Spleen (tissue), 11 donors: ENCODE measurements at regions not wholly inside any gene's neighbourhood (a gene's known extent, or its start where the extent isn't known, plus 50 kb on each side); places are given as distances from the start of the nearest gene placed in this dataset.

Experiments used
- DNase-seq: peaks from one replicate; pipeline ENCODE4 v3.0.0-alpha.2; 2020
- H3K27ac ChIP-seq, 8 donors: fragments of 200-600 bp; sonication (generic) in 7 of 8; 1 replicate in 4 of 8; 2 replicates in 4 of 8; pipeline versions ENCODE4 v1.5.0 to v1.8.0; 2016 to 2021; ENCODE audit warnings: inconsistent platforms in 4 of 8, mild to moderate bottlenecking in 4 of 8, moderate library complexity in 1 of 8
- H3K27me3 ChIP-seq, 7 donors: fragments of 200-600 bp; sonication (generic) in 6 of 7; replicated peaks in 1 of 7; 1 replicate in 4 of 7; 2 replicates in 3 of 7; pipeline versions ENCODE4 v1.5.0 to v1.8.0; 2016 to 2021; ENCODE audit warnings: inconsistent platforms in 3 of 7, mild to moderate bottlenecking in 1 of 7
- H3K36me3 ChIP-seq, 6 donors: fragments of 200-600 bp; sonication (generic) in 5 of 6; 1 replicate in 4 of 6; 2 replicates in 2 of 6; pipeline versions ENCODE4 v1.5.0 to v1.8.0; 2016 to 2021; ENCODE audit warnings: inconsistent platforms in 2 of 6
- H3K4me1 ChIP-seq, 6 donors: fragments of 200-600 bp; sonication (generic) in 5 of 6; 1 replicate in 3 of 6; 2 replicates in 3 of 6; pipeline versions ENCODE4 v1.5.0 to v1.8.0; 2016 to 2021; ENCODE audit warnings: inconsistent platforms in 3 of 6
- H3K4me3 ChIP-seq, 8 donors: fragments of 200-600 bp; sonication (generic) in 7 of 8; 1 replicate in 4 of 8; 2 replicates in 4 of 8; pipeline versions ENCODE4 v1.5.0 to v1.8.0; 2016 to 2021; ENCODE audit warnings: inconsistent platforms in 4 of 8, mild to moderate bottlenecking in 4 of 8, moderate library complexity in 2 of 8
- H3K9me3 ChIP-seq, 8 donors: fragments of 200-600 bp; sonication (generic) in 7 of 8; 1 replicate in 4 of 8; 2 replicates in 4 of 8; pipeline versions ENCODE4 v1.5.0 to v1.8.0; 2016 to 2021; ENCODE audit warnings: inconsistent platforms in 4 of 8
- POLR2A ChIP-seq, 3 donors: fragments of 450-650 bp; IDR thresholded peaks; one replicate each; pipeline ENCODE4 v1.5.1; 2017; ENCODE audit warnings: antibody characterized with exemption in 3 of 3, mild to moderate bottlenecking in 1 of 3
- POLR2AphosphoS5 ChIP-seq, 3 donors: sonication (generic); formaldehyde crosslinking; IDR thresholded peaks; one replicate each; pipeline ENCODE4 v1.5.1; 2017; ENCODE audit warnings: antibody characterized with exemption in 3 of 3
- WGBS, 5 donors: extraction: QIAGEN DNeasy Blood & Tissue Kit in 3 of 5; methylation state at CpG; one replicate each; pipeline versions ENCODE4 v1.1.5 to v1.1.7; 2013 to 2018; 5-methylcytosine and 5-hydroxymethylcytosine counted together
- intact Hi-C: fragments of 100-400 bp; cut with DNase I; formaldehyde crosslinking; loops from one replicate; pipeline ENCODE4 v1.15.0; 2023; ENCODE audit warnings: low total_unique reads
- TF ChIP-seq, protein P1 (sequence below), 11 experiments: fragments of 200-600 bp in 7 of 11; fragments of 450-650 bp in 4 of 11; sonication (generic) in 4 of 11; IDR thresholded peaks in 8 of 11; conservative IDR thresholded peaks in 3 of 11; 1 replicate in 7 of 11; 2 replicates in 4 of 11; pipeline versions ENCODE4 v1.4.0 to v1.8.0; 2016 to 2021; ENCODE audit warnings: antibody characterized with exemption in 11 of 11, inconsistent platforms in 4 of 11, mild to moderate bottlenecking in 1 of 11
- donor health status: healthy with polysubstance abuse.
- donor health status: DM: no; HTN: no; CAD: no; lungs with moderate emphysema.
- donor health status: DM: no; HTN: no; CAD: no.
- donor health status: Bipolar disorder and iron deficiency.
- donor health status: healthy.
- donor health status: DM: no; HTN: no; CAD: no.
- donor health status: DM: yes; HTN: yes; CAD: no.

DNA sequence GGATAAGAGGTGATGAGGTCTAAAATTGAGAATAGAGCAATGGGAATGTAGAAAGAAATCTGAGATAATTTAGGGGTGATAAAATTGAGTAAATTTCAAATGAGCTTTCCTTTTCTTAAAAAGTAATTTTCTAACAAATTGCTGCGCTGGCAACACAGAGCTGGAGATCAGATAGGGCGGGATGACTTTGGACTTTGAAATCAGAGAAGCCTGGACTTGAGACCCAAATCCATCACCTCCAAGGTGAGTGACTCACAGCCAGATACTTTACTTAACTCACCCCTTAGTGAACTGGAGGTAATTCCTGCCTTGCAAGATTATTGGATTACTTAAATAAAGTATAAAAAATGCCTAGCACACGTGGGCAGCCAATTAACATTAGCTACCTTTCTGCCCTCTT, 80.8 kb downstream of the P2RY1 start:
- H3K27me3 ChIP-seq: no peaks in the 10 kb centered on the region
- H3K36me3 ChIP-seq: no peaks in the 10 kb centered on the region
- H3K9me3 ChIP-seq: no peaks in the 10 kb centered on the region
- no peaks in the 10 kb centered on the region for H3K4me1 ChIP-seq
- WGBS, 5 donors: 58 to 72% (median 67%) methylated on average over 3 of the region's 3 CpGs
- DNase-seq: no peak
- no peak overlapping the region for H3K4me3 ChIP-seq
- intact Hi-C loops: no loop called here
- no peak overlapping the region for H3K27ac ChIP-seq
- TF ChIP-seq POLR2A (IDR thresholded peaks at IDR 0.05): no peak
- TF ChIP-seq POLR2AphosphoS5 (IDR thresholded peaks at IDR 0.05): no peak
- TF ChIP-seq, protein P1, sequence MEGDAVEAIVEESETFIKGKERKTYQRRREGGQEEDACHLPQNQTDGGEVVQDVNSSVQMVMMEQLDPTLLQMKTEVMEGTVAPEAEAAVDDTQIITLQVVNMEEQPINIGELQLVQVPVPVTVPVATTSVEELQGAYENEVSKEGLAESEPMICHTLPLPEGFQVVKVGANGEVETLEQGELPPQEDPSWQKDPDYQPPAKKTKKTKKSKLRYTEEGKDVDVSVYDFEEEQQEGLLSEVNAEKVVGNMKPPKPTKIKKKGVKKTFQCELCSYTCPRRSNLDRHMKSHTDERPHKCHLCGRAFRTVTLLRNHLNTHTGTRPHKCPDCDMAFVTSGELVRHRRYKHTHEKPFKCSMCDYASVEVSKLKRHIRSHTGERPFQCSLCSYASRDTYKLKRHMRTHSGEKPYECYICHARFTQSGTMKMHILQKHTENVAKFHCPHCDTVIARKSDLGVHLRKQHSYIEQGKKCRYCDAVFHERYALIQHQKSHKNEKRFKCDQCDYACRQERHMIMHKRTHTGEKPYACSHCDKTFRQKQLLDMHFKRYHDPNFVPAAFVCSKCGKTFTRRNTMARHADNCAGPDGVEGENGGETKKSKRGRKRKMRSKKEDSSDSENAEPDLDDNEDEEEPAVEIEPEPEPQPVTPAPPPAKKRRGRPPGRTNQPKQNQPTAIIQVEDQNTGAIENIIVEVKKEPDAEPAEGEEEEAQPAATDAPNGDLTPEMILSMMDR (IDR thresholded peaks at IDR 0.05 in 8 of 11, conservative IDR thresholded peaks at IDR 0.05 in 3 of 11): no peak

DNA sequence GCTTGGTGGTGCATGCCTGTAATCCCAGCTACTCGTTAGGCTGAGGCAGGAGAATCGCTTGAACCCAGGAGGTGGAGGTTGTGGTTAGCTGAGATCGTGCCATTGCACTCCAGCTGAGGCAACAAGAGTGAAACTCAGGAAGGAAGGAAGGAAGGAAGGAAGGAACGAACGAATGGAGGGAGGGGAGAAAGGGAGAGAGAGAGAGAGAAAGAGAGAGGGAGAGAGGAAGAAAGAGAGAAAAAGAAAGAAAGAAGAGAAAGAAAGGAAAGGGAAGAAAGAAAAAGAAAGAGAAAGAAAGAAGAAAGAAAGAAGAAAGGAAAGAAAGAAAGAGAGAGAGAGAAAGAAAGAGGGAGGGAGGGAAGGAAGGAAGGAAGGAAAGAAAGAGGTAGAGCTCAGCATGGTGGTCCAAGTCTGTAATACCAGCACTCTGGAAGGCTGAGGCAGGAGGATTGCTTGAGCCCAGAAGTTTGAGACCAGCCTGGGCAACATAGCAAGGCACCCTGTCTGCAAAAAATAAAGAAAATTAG, 81.9 kb downstream of the P2RY1 start:
- Histone ChIP-seq H3K27ac (no peak overlapping the region), H3K27me3 (no peaks in the 10 kb centered on the region), H3K4me1 (no peaks in the 10 kb centered on the region), H3K4me3 (no peak overlapping the region), H3K36me3 (no peaks in the 10 kb centered on the region), H3K9me3 (no peaks in the 10 kb centered on the region)
- no peak for DNase-seq
- intact Hi-C loops: no loop called here
- WGBS, 5 donors: 55 to 74% (median 63%) methylated on average over 5 of the region's 5 CpGs
- TF ChIP-seq POLR2AphosphoS5 (IDR thresholded peaks at IDR 0.05): no peak
- TF ChIP-seq, protein P1 (IDR thresholded peaks at IDR 0.05 in 8 of 11, conservative IDR thresholded peaks at IDR 0.05 in 3 of 11): no peak
- no peak for TF ChIP-seq POLR2A (IDR thresholded peaks at IDR 0.05)

DNA sequence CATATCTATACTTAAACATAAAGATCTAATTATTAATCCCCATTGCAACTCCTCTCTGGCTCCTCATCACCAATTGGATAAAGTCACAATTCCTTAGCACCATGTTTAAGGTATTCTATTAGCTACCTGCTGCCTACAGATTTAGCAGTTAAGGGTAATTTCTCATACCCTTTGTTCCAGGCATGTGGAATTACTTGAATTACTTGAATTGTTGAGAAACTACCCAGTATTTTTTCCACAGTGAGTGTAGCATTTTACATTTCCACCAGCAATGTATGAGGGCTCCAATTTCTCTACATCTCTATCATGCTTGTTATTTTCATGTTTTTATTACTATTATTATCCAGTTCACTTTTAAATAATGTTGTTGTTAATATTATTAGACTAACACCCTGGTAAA, 86.4 kb downstream of the P2RY1 start:
- no peak for DNase-seq
- no peak overlapping the region for H3K27ac ChIP-seq
- H3K27me3 ChIP-seq: no peaks in the 10 kb centered on the region
- intact Hi-C loops: no loop called here
- H3K4me3 ChIP-seq: no peak overlapping the region
- no peak for TF ChIP-seq POLR2AphosphoS5 (IDR thresholded peaks at IDR 0.05)
- no peak for TF ChIP-seq POLR2A (IDR thresholded peaks at IDR 0.05)
- TF ChIP-seq, protein P1 (IDR thresholded peaks at IDR 0.05 in 8 of 11, conservative IDR thresholded peaks at IDR 0.05 in 3 of 11): no peak
- H3K4me1 ChIP-seq: no peaks in the 10 kb centered on the region
- H3K9me3 ChIP-seq: no peaks in the 10 kb centered on the region
- H3K36me3 ChIP-seq: no peaks in the 10 kb centered on the region

DNA sequence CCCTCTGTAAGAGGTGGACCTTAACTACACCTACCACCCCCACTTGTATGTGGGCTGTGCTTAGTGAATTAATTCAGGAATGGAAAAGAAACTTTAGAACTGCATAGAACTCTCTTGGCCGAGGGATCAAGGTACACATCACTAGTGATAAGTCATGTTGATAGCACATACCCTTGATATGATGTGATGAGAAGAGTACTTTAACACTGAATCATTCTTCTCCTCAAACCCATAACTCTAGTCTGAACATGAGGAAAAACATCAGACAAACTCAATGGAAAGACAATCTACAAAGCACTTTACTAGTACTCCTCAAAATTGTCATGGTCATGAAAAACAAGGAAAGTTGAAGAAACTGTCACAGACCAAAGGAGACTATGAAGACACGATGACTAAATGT, 87.6 kb downstream of the P2RY1 start:
- H3K4me3 ChIP-seq: no peak overlapping the region
- intact Hi-C loops: no loop called here
- DNase-seq: no peak
- 84 to 94% (median 88%) methylated on average over 2 of the region's 2 CpGs for WGBS, 5 donors
- no peaks in the 10 kb centered on the region for H3K27me3 ChIP-seq
- TF ChIP-seq POLR2AphosphoS5 (IDR thresholded peaks at IDR 0.05): no peak
- TF ChIP-seq, protein P1 (IDR thresholded peaks at IDR 0.05 in 8 of 11, conservative IDR thresholded peaks at IDR 0.05 in 3 of 11): no peak
- TF ChIP-seq POLR2A (IDR thresholded peaks at IDR 0.05): no peak
- H3K4me1 ChIP-seq: no peaks in the 10 kb centered on the region
- H3K9me3 ChIP-seq: no peaks in the 10 kb centered on the region
- H3K36me3 ChIP-seq: no peaks in the 10 kb centered on the region
- H3K27ac ChIP-seq: no peak overlapping the region
